HepG2 (cell line): ENCODE measurements at regions not wholly inside any gene's neighbourhood (a gene's known extent, or its start where the extent isn't known, plus 50 kb on each side); places are given as distances from the start of the nearest gene placed in this dataset.

Experiments used
- ATAC-seq: fragments of 200-7000 bp; cut with Tn5 transposase; 3 replicates; pipeline ENCODE4 v1.9.1; 2020; ENCODE audit warnings: mild to moderate bottlenecking, moderate library complexity
- BruUV-seq: library from RNA; stranded (reverse); fragments of 400-500 nt; replicated peaks from 2 replicates; lab custom pipeline; 2021; lab: Mats Ljungman, UMichigan
- CTCF ChIA-PET: fragments of 300-600 bp; formaldehyde crosslinking; extraction: SDS; loops from one replicate; lab custom pipeline; 2021; ENCODE audit warnings: low total read pairs, inconsistent platforms, low intra/inter-chr PET ratio; lab: Yijun Ruan, JAX
- POLR2A ChIA-PET: fragments of 350-600 bp; sonication (Branson Sonifier 250); formaldehyde crosslinking; loops from one replicate; lab custom pipeline; 2020; ENCODE audit warnings: antibody characterized with exemption, inconsistent platforms; lab: Yijun Ruan, JAX
- DNase-seq: peaks from one replicate; pipeline ENCODE4 v3.0.0-alpha.2; 2015; ENCODE audit warnings: low spot score
- FAIRE-seq: peaks from 3 replicates; lab custom pipeline; 2011; peaks lifted over from hg19 to GRCh38; lab: Jason Lieb, UNC
- H2AFZ ChIP-seq: one replicate; pipeline ENCODE4 v1.6.1; 2011; ENCODE audit warnings: low read length, inconsistent platforms
- H3K27ac ChIP-seq: fragments of 300-600 bp; 3 replicates; pipeline ENCODE4 v1.8.0; 2011; ENCODE audit warnings: mixed run types, mild to moderate bottlenecking, mixed read lengths, low read length, inconsistent platforms; ENCODE audit not compliant: insufficient read depth; ENCODE audit errors: extremely low read length
- H3K27me3 ChIP-seq, 2 experiments: fragments of 200-600 bp in 1 of 2; 2 replicates in 1 of 2; 3 replicates in 1 of 2; pipeline versions ENCODE4 v1.6.0 to v1.8.0; 2011; ENCODE audit warnings: low read length in 2 of 2, mild to moderate bottlenecking in 2 of 2, moderate library complexity in 2 of 2, inconsistent platforms in 1 of 2; ENCODE audit not compliant: insufficient read depth in 2 of 2, control insufficient read depth in 1 of 2
- H3K36me3 ChIP-seq, 2 experiments: fragments of 200-600 bp in 1 of 2; replicated peaks in 1 of 2; 2 replicates in 1 of 2; 3 replicates in 1 of 2; pipeline versions ENCODE4 v1.5.1 to v1.8.0; 2011; ENCODE audit warnings: low read length in 2 of 2, inconsistent platforms in 1 of 2; ENCODE audit not compliant: insufficient read depth in 2 of 2, control insufficient read depth in 1 of 2
- H3K4me1 ChIP-seq: 2 replicates; pipeline ENCODE4 v1.5.1; 2012; ENCODE audit warnings: low read length, inconsistent platforms; ENCODE audit not compliant: insufficient read depth
- H3K4me2 ChIP-seq: 2 replicates; pipeline ENCODE4 v1.6.0; 2011; ENCODE audit warnings: low read depth, low read length, inconsistent platforms
- H3K4me3 ChIP-seq, 3 experiments: fragments of 200-600 bp in 1 of 3; sonication (generic), shearing (Covaris generic) in 1 of 3; replicated peaks in 1 of 3; 2 replicates each; pipeline ENCODE4 v1.5.1; 2011 to 2016; ENCODE audit warnings: low read length in 3 of 3, inconsistent platforms in 2 of 3, low read depth in 2 of 3, mild to moderate bottlenecking in 2 of 3, control low read depth in 1 of 3, mixed read lengths in 1 of 3; ENCODE audit not compliant: insufficient read depth in 1 of 3
- H3K79me2 ChIP-seq: one replicate; pipeline ENCODE4 v1.6.1; 2011; ENCODE audit warnings: low read length, inconsistent platforms; ENCODE audit not compliant: insufficient read depth
- H3K9ac ChIP-seq: 2 replicates; pipeline ENCODE4 v1.6.0; 2011; ENCODE audit warnings: mild to moderate bottlenecking, low read depth, low read length, inconsistent platforms; ENCODE audit not compliant: insufficient read depth
- H3K9me3 ChIP-seq: 2 replicates; pipeline ENCODE4 v1.5.1; 2012; ENCODE audit warnings: mild to moderate bottlenecking, low read length
- H4K20me1 ChIP-seq: 2 replicates; pipeline ENCODE4 v1.6.0; 2011; ENCODE audit warnings: inconsistent platforms, mild to moderate bottlenecking, low read length, moderate library complexity; ENCODE audit not compliant: insufficient read depth
- AHDC1 ChIP-seq: sonication (generic); formaldehyde crosslinking; IDR thresholded peaks from 2 replicates; pipeline ENCODE4 v1.5.1; 2020; ENCODE audit warnings: mild to moderate bottlenecking, missing genetic modification reagents, borderline replicate concordance
- ATM ChIP-seq: fragments of 450-650 bp; IDR thresholded peaks from 2 replicates; pipeline ENCODE4 v1.7.1; 2017; ENCODE audit warnings: mild to moderate bottlenecking, borderline replicate concordance
- CBFB ChIP-seq: sonication (generic); formaldehyde crosslinking; IDR thresholded peaks from 2 replicates; pipeline ENCODE4 v1.4.0; 2020; ENCODE audit warnings: missing genetic modification reagents
- CEBPZ ChIP-seq: IDR thresholded peaks from 2 replicates; pipeline ENCODE4 v1.6.1; 2012; ENCODE audit warnings: low read length, improper control_type of control experiment
- HDAC6 ChIP-seq: fragments of 200-600 bp; sonication (generic); IDR thresholded peaks from 2 replicates; pipeline ENCODE4 v1.7.0; 2017; ENCODE audit warnings: mild to moderate bottlenecking, antibody characterized with exemption, low read length, low read depth
- HNRNPUL1 ChIP-seq: fragments of 200-400 bp; formaldehyde crosslinking; IDR thresholded peaks from 2 replicates; pipeline ENCODE4 v1.6.1; 2017; ENCODE audit warnings: low read depth, mild to moderate bottlenecking, low read length, moderate library complexity
- NR1H2 ChIP-seq: sonication (generic); formaldehyde crosslinking; IDR thresholded peaks from 2 replicates; pipeline ENCODE4 v1.8.1; 2022; ENCODE audit warnings: low read depth, missing genetic modification reagents, borderline replicate concordance
- SPEN ChIP-seq: sonication (generic); formaldehyde crosslinking; IDR thresholded peaks from 2 replicates; pipeline ENCODE4 v1.5.1; 2020; ENCODE audit warnings: low read depth, mild to moderate bottlenecking, missing genetic modification reagents
- TRIM24 ChIP-seq: sonication (generic); formaldehyde crosslinking; IDR thresholded peaks from 2 replicates; pipeline ENCODE4 v1.8.0; 2022; ENCODE audit warnings: mild to moderate bottlenecking, missing genetic modification reagents
- ZBTB20 ChIP-seq: sonication (generic); formaldehyde crosslinking; IDR thresholded peaks from 2 replicates; pipeline ENCODE4 v1.8.1; 2023; ENCODE audit warnings: missing genetic modification reagents, low read depth, mild to moderate bottlenecking, borderline replicate concordance
- ZNF251 ChIP-seq: sonication (generic); formaldehyde crosslinking; IDR thresholded peaks from 2 replicates; pipeline ENCODE4 v1.9.0; 2021; ENCODE audit warnings: mild to moderate bottlenecking, missing genetic modification reagents
- ZNF569 ChIP-seq: sonication (generic); formaldehyde crosslinking; IDR thresholded peaks from 2 replicates; pipeline ENCODE4 v1.5.0; 2020; ENCODE audit warnings: mild to moderate bottlenecking, missing genetic modification reagents, moderate library complexity, borderline replicate concordance
- WGBS: methylation state at CpG from one replicate; pipeline ENCODE4 v1.1.6; 2017; ENCODE audit warnings: low lambda C conversion rate; 5-methylcytosine and 5-hydroxymethylcytosine counted together
- in situ Hi-C: cut with HindIII; loops from 2 replicates; pipeline ENCODE4 v1.10.0; 2017; ENCODE audit warnings: low pct_unique_long_range_greater_than_20kb; ENCODE audit not compliant: extremely low pct_ligation_motif_present
- intact Hi-C: fragments of 100-400 bp; cut with micrococcal nuclease; formaldehyde crosslinking; loops from one replicate; pipeline ENCODE4 v1.10.0; 2022; ENCODE audit not compliant: unreplicated experiment

GRCh38 chr13:110008816-110009215 is 222.4 kb upstream of the IRS2 start (continued):
- TF ChIP-seq CEBPZ (no peak), NR1H2 (CRISPR knock-in tag) (no peak)

GRCh38 chr13:110006304-110006703 is 219.9 kb upstream of the IRS2 start:
- POLR2A ChIA-PET: no interaction called here
- Histone ChIP-seq H3K36me3 (no peaks in the 10 kb centered on the region), H3K9ac (no peak overlapping the region), H3K27me3 (no peaks in the 10 kb centered on the region; a peak in 1 of 5 replicates), H3K9me3 (no peaks in the 10 kb centered on the region), H3K4me3 (no peak overlapping the region), H4K20me1 (no peaks in the 10 kb centered on the region), H3K4me2 (no peak overlapping the region), H3K27ac (no peak overlapping the region), H3K79me2 (no peaks in the 10 kb centered on the region), H3K4me1 (no peaks in the 10 kb centered on the region), H2AFZ (no peak overlapping the region)
- in situ Hi-C loops: no loop called here
- 27% methylated on average over 8 of the region's 8 CpGs for WGBS
- intact Hi-C loops: no loop called here
- FAIRE-seq (no peak), DNase-seq (no peak), ATAC-seq (no peak)
- no TSS peak for BruUV-seq
- CTCF ChIA-PET: no interaction called here
- no peak for TF ChIP-seq AHDC1 (CRISPR knock-in tag)
- no peak for TF ChIP-seq ATM
- TF ChIP-seq HDAC6: no peak
- no peak for TF ChIP-seq ZBTB20 (CRISPR knock-in tag)
- TF ChIP-seq TRIM24 (CRISPR knock-in tag): no peak
- no peak for TF ChIP-seq SPEN (CRISPR knock-in tag)
- TF ChIP-seq ZNF569 (CRISPR knock-in tag): no peak
- TF ChIP-seq ZNF251 (CRISPR knock-in tag): no peak
- TF ChIP-seq HNRNPUL1: no peak
- TF ChIP-seq CBFB (CRISPR knock-in tag): no peak
